ENCODE measurements at regions not wholly inside any gene's neighbourhood (a gene's known extent, or its start where the extent isn't known, plus 50 kb on each side); places are given as distances from the start of the nearest gene placed in this dataset.

GRCh38 chr6:169387809-169388383 lies 134.2 kb upstream of the THBS2 start:
- H3K9ac ChIP-seq (ENCODE audit: low read length) = no peak overlapping the region
- no peak overlapping the region for H3K4me3 ChIP-seq (replicated peaks in 1 of 2; ENCODE audit: low read depth in 1 of 2, low read length in 2 of 2)
- DNase-seq (ENCODE audit: low read depth, low spot score) (no peak), ATAC-seq (no peak)
- RAD21 ChIA-PET (ENCODE audit: low non-redundant PET in 1 of 2, low total read pairs in 2 of 2, uncharacterized antibody in 2 of 2, unreplicated experiment in 2 of 2) = no interaction called here
- H3K4me2 ChIP-seq (ENCODE audit: low read length) = no peak overlapping the region
- H4K20me1 ChIP-seq (ENCODE audit: insufficient read depth) = no peaks in the 10 kb centered on the region
- POLR2A ChIA-PET = no interaction called here
- H3K4me1 ChIP-seq (ENCODE audit: control insufficient read depth in 1 of 2, insufficient read depth in 2 of 2, low read length in 2 of 2) = no peaks in the 10 kb centered on the region
- no peaks in the 10 kb centered on the region for H3K9me2 ChIP-seq (ENCODE audit: insufficient read depth)
- no peak for TF ChIP-seq RAD21 (IDR thresholded peaks at IDR 0.05; ENCODE audit: low read depth)
- TF ChIP-seq ZFX (IDR thresholded peaks at IDR 0.05) = no peak
- no peak for TF ChIP-seq SP1 (IDR thresholded peaks at IDR 0.05; ENCODE audit: low read depth)
- TF ChIP-seq EGR1 (IDR thresholded peaks at IDR 0.05; ENCODE audit: low read depth) = no peak
- TF ChIP-seq POLR2A (IDR thresholded peaks at IDR 0.05; ENCODE audit: borderline replicate concordance, extremely low read depth, insufficient read depth, insufficient read length) = no peak
- no peak for TF ChIP-seq JUND (IDR thresholded peaks at IDR 0.05)
- no peak for TF ChIP-seq FOSL1 (IDR thresholded peaks at IDR 0.05; ENCODE audit: low read depth)
- TF ChIP-seq ELF1 (IDR thresholded peaks at IDR 0.05; ENCODE audit: borderline replicate concordance, low read depth) = no peak
- no peak for TF ChIP-seq CEBPB (IDR thresholded peaks at IDR 0.05; ENCODE audit: low read depth)
- no peak for TF ChIP-seq MAX (IDR thresholded peaks at IDR 0.05)
- no peak for TF ChIP-seq CTCF (IDR thresholded peaks at IDR 0.05 in 2 of 3, conservative IDR thresholded peaks at IDR 0.05 in 1 of 3; ENCODE audit: borderline replicate concordance in 1 of 3, insufficient read depth in 1 of 3, low read depth in 2 of 3, low read length in 2 of 3)
- TF ChIP-seq SIN3A (IDR thresholded peaks at IDR 0.05; ENCODE audit: low read depth) = no peak
- TF ChIP-seq REST (IDR thresholded peaks at IDR 0.05; ENCODE audit: low read depth) = no peak
- TF ChIP-seq ZNF274 (IDR thresholded peaks at IDR 0.05; ENCODE audit: low read depth, low read length) = no peak
- TF ChIP-seq POLR2AphosphoS5 (IDR thresholded peaks at IDR 0.05; ENCODE audit: low read depth, low read length) = no peak
- no peak for TF ChIP-seq EZH2 (IDR thresholded peaks at IDR 0.05)
- TF ChIP-seq TCF7L2 (IDR thresholded peaks at IDR 0.05; ENCODE audit: borderline replicate concordance, extremely low read depth, insufficient read depth, insufficient read length) = no peak
- TF ChIP-seq SRF (IDR thresholded peaks at IDR 0.05; ENCODE audit: low read depth) = no peak
- TF ChIP-seq ATF3 (IDR thresholded peaks at IDR 0.05) = no peak
- no peak for TF ChIP-seq EZH2phosphoT487 (IDR thresholded peaks at IDR 0.05; ENCODE audit: borderline replicate concordance)
- no peak overlapping the region for H3K27ac ChIP-seq (ENCODE audit: low read depth, low read length)
- CTCF ChIA-PET = no interaction called here
- H3K9me3 ChIP-seq (ENCODE audit: control insufficient read depth in 1 of 2, insufficient read depth in 1 of 2, low read depth in 1 of 2, low read length in 2 of 2) = peaks cover 0 to 8% of the 10 kb centered on the region in 2 experiments; a peak in 1 of 4 replicates
- H3K36me3 ChIP-seq (ENCODE audit: control insufficient read depth in 1 of 2, insufficient read depth in 2 of 2, low read length in 2 of 2) = no peaks in the 10 kb centered on the region
- intact Hi-C loops (cut with micrococcal nuclease) = no loop called here
- no peak overlapping the region for H2AFZ ChIP-seq (ENCODE audit: low read depth, low read length, poor library complexity, severe bottlenecking)
- no TSS peak for BruUV-seq (replicated peaks)
- no peaks in the 10 kb centered on the region for H3K27me3 ChIP-seq (ENCODE audit: insufficient read depth, low read length)
- no peaks in the 10 kb centered on the region for H3K79me2 ChIP-seq (ENCODE audit: insufficient read depth, low read length)
